ENCODE measurements at regions not wholly inside any gene's neighbourhood (a gene's known extent, or its start where the extent isn't known, plus 50 kb on each side); places are given as distances from the start of the nearest gene placed in this dataset.
"Not testable (repeated sequence)": the region's sequence is repeated elsewhere in the genome, so short reads cannot be mapped to it uniquely, and the experiment has no call there.

- Histone ChIP-seq H3K27me3 (ENCODE audit: insufficient read depth, low read length, poor library complexity, severe bottlenecking) (no peaks in the 10 kb centered on the region), H3K27ac (ENCODE audit: low read depth, low read length) (no peak overlapping the region), H3K36me3 (ENCODE audit: insufficient read depth, low read length) (no peaks in the 10 kb centered on the region), H3K9me3 (ENCODE audit: low read length) (no peaks in the 10 kb centered on the region), H3K4me3 (ENCODE audit: low read length) (no peak overlapping the region), H3K4me1 (ENCODE audit: insufficient read depth, low read length) (no peaks in the 10 kb centered on the region)
- Mint-ChIP-seq H3K9me3 (peaks cover 0 to 2% (median 0%) of the 10 kb centered on the region in 5 donors), H3K27ac (no peak overlapping the region), H3K27me3 (peaks cover 0 to 1% of the 10 kb centered on the region in 2 donors), H3K36me3 (no peaks in the 10 kb centered on the region), H3K4me3 (no peak overlapping the region), H3K4me1 (no peaks in the 10 kb centered on the region)
- ChIA-PET CTCF (no interaction called here), POLR2A (no interaction called here)
- DNase-seq, result no peak
Measured at GRCh38 chr5:102089883-102090282, 206.2 kb downstream of the SLCO4C1 start.

GRCh38 chr5:102087906-102088305 lies 208.2 kb downstream of the SLCO4C1 start:
- H3K27me3 ChIP-seq (ENCODE audit: insufficient read depth, low read length, poor library complexity, severe bottlenecking), result no peaks in the 10 kb centered on the region
- ChIA-PET POLR2A (no interaction called here), CTCF (no interaction called here)
- Mint-ChIP-seq H3K4me1 (no peaks in the 10 kb centered on the region), H3K27me3 (peaks cover 0 to 1% of the 10 kb centered on the region in 2 donors), H3K27ac (no peak overlapping the region), H3K9me3 (peaks cover 0 to 4% (median 2%) of the 10 kb centered on the region in 5 donors), H3K36me3 (no peaks in the 10 kb centered on the region), H3K4me3 (no peak overlapping the region)
- no peaks in the 10 kb centered on the region for H3K4me1 ChIP-seq (ENCODE audit: insufficient read depth, low read length)
- no peak overlapping the region for H3K27ac ChIP-seq (ENCODE audit: low read depth, low read length)
- DNase-seq, result no peak
- H3K9me3 ChIP-seq (ENCODE audit: low read length), result no peaks in the 10 kb centered on the region
- no peaks in the 10 kb centered on the region for H3K36me3 ChIP-seq (ENCODE audit: insufficient read depth, low read length)
- no peak overlapping the region for H3K4me3 ChIP-seq (ENCODE audit: low read length)

- Histone ChIP-seq H3K27ac (ENCODE audit: low read depth, low read length) (no peak overlapping the region), H3K4me1 (ENCODE audit: insufficient read depth, low read length) (no peaks in the 10 kb centered on the region), H3K27me3 (ENCODE audit: insufficient read depth, low read length, poor library complexity, severe bottlenecking) (no peaks in the 10 kb centered on the region), H3K9me3 (ENCODE audit: low read length) (no peaks in the 10 kb centered on the region), H3K36me3 (ENCODE audit: insufficient read depth, low read length) (no peaks in the 10 kb centered on the region), H3K4me3 (ENCODE audit: low read length) (no peak overlapping the region)
- ChIA-PET POLR2A (no interaction called here), CTCF (no interaction called here)
- no peak overlapping the region for H3K27ac Mint-ChIP-seq
- peaks cover 0 to 14% (median 6%) of the 10 kb centered on the region in 5 donors for H3K9me3 Mint-ChIP-seq
- peaks cover 0 to 1% of the 10 kb centered on the region in 2 donors for H3K27me3 Mint-ChIP-seq
- H3K4me3 Mint-ChIP-seq, result no peak overlapping the region
- no peaks in the 10 kb centered on the region for H3K4me1 Mint-ChIP-seq
- H3K36me3 Mint-ChIP-seq, result peaks cover 0 to 2% (median 0%) of the 10 kb centered on the region in 3 donors
- no peak for DNase-seq
Measured at GRCh38 chr5:102080288-102080687, 215.8 kb downstream of the SLCO4C1 start.

GRCh38 chr5:102077920-102078319 lies 218.2 kb downstream of the SLCO4C1 start:
- no peak overlapping the region for H3K4me3 Mint-ChIP-seq

GRCh38 chr5:102069974-102070373 lies 226.1 kb downstream of the SLCO4C1 start:
- no peak overlapping the region for H3K27ac ChIP-seq (ENCODE audit: low read depth, low read length)
- H3K27ac Mint-ChIP-seq, result no peak overlapping the region
- no peak for DNase-seq
- no peaks in the 10 kb centered on the region for H3K4me1 ChIP-seq (ENCODE audit: insufficient read depth, low read length)
- no peaks in the 10 kb centered on the region for H3K36me3 Mint-ChIP-seq
- peaks cover 0 to 10% (median 0%) of the 10 kb centered on the region in 5 donors for H3K9me3 Mint-ChIP-seq
- no peaks in the 10 kb centered on the region for H3K27me3 ChIP-seq (ENCODE audit: insufficient read depth, low read length, poor library complexity, severe bottlenecking)
- no peak overlapping the region for H3K4me3 ChIP-seq (ENCODE audit: low read length)
- ChIA-PET CTCF (no interaction called here), POLR2A (no interaction called here)
- no peaks in the 10 kb centered on the region for H3K9me3 ChIP-seq (ENCODE audit: low read length)
- peaks cover 0 to 1% of the 10 kb centered on the region in 2 donors for H3K27me3 Mint-ChIP-seq
- no peaks in the 10 kb centered on the region for H3K36me3 ChIP-seq (ENCODE audit: insufficient read depth, low read length)
- no peak overlapping the region for H3K4me3 Mint-ChIP-seq
- H3K4me1 Mint-ChIP-seq, result no peaks in the 10 kb centered on the region

More at GRCh38 chr5:102077920-102078319, 218.2 kb downstream of the SLCO4C1 start:
- Histone ChIP-seq H3K36me3 (ENCODE audit: insufficient read depth, low read length) (no peaks in the 10 kb centered on the region), H3K4me1 (ENCODE audit: insufficient read depth, low read length) (no peaks in the 10 kb centered on the region), H3K4me3 (ENCODE audit: low read length) (no peak overlapping the region), H3K27ac (ENCODE audit: low read depth, low read length) (no peak overlapping the region), H3K9me3 (ENCODE audit: low read length) (no peaks in the 10 kb centered on the region), H3K27me3 (ENCODE audit: insufficient read depth, low read length, poor library complexity, severe bottlenecking) (no peaks in the 10 kb centered on the region)
- POLR2A ChIA-PET, result no interaction called here
- DNase-seq, result no peak
- CTCF ChIA-PET, result no interaction called here
- Mint-ChIP-seq H3K36me3 (peaks cover 0 to 2% (median 0%) of the 10 kb centered on the region in 3 donors), H3K9me3 (peaks cover 0 to 12% (median 6%) of the 10 kb centered on the region in 5 donors), H3K27me3 (peaks cover 0 to 1% of the 10 kb centered on the region in 2 donors), H3K27ac (no peak overlapping the region), H3K4me1 (no peaks in the 10 kb centered on the region)

- no peak overlapping the region for H3K27ac ChIP-seq (ENCODE audit: low read depth, low read length)
- DNase-seq, result no peak
- no peaks in the 10 kb centered on the region for H3K27me3 ChIP-seq (ENCODE audit: insufficient read depth, low read length, poor library complexity, severe bottlenecking)
- POLR2A ChIA-PET, result no interaction called here
- H3K27me3 Mint-ChIP-seq, result peaks cover 0 to 1% of the 10 kb centered on the region in 2 donors
- no peak overlapping the region for H3K4me3 Mint-ChIP-seq
- CTCF ChIA-PET, result no interaction called here
- H3K4me1 ChIP-seq (ENCODE audit: insufficient read depth, low read length), result no peaks in the 10 kb centered on the region
- no peak overlapping the region for H3K4me3 ChIP-seq (ENCODE audit: low read length)
- H3K36me3 Mint-ChIP-seq, result no peaks in the 10 kb centered on the region
- H3K9me3 Mint-ChIP-seq, result peaks cover 0 to 6% (median 0%) of the 10 kb centered on the region in 5 donors
- no peak overlapping the region for H3K27ac Mint-ChIP-seq
- no peaks in the 10 kb centered on the region for H3K4me1 Mint-ChIP-seq
- H3K36me3 ChIP-seq (ENCODE audit: insufficient read depth, low read length), result no peaks in the 10 kb centered on the region
- no peaks in the 10 kb centered on the region for H3K9me3 ChIP-seq (ENCODE audit: low read length)
Measured at GRCh38 chr5:102068870-102069269, 227.2 kb downstream of the SLCO4C1 start.

GRCh38 chr5:102049517-102049916 lies 246.6 kb downstream of the SLCO4C1 start:
- Mint-ChIP-seq H3K27ac (no peak overlapping the region), H3K27me3 (no peaks in the 10 kb centered on the region), H3K4me1 (no peaks in the 10 kb centered on the region), H3K36me3 (no peaks in the 10 kb centered on the region), H3K4me3 (no peak overlapping the region), H3K9me3 (peaks cover 2 to 8% (median 3%) of the 10 kb centered on the region in 5 donors)
- DNase-seq, result no peak
- Histone ChIP-seq H3K36me3 (ENCODE audit: insufficient read depth, low read length) (no peaks in the 10 kb centered on the region), H3K27me3 (ENCODE audit: insufficient read depth, low read length, poor library complexity, severe bottlenecking) (no peaks in the 10 kb centered on the region), H3K9me3 (ENCODE audit: low read length) (no peaks in the 10 kb centered on the region), H3K4me1 (ENCODE audit: insufficient read depth, low read length) (no peaks in the 10 kb centered on the region), H3K4me3 (ENCODE audit: low read length) (no peak overlapping the region), H3K27ac (ENCODE audit: low read depth, low read length) (no peak overlapping the region)
- ChIA-PET POLR2A (no interaction called here), CTCF (no interaction called here)

GRCh38 chr5:102048940-102049339 lies 247.1 kb downstream of the SLCO4C1 start:
- no peaks in the 10 kb centered on the region for H3K27me3 Mint-ChIP-seq
- Histone ChIP-seq H3K4me3 (ENCODE audit: low read length) (no peak overlapping the region), H3K27ac (ENCODE audit: low read depth, low read length) (no peak overlapping the region), H3K4me1 (ENCODE audit: insufficient read depth, low read length) (no peaks in the 10 kb centered on the region), H3K36me3 (ENCODE audit: insufficient read depth, low read length) (no peaks in the 10 kb centered on the region), H3K27me3 (ENCODE audit: insufficient read depth, low read length, poor library complexity, severe bottlenecking) (no peaks in the 10 kb centered on the region), H3K9me3 (ENCODE audit: low read length) (no peaks in the 10 kb centered on the region)
- H3K4me1 Mint-ChIP-seq, result no peaks in the 10 kb centered on the region
- POLR2A ChIA-PET, result no interaction called here
- H3K27ac Mint-ChIP-seq, result no peak overlapping the region
- no peaks in the 10 kb centered on the region for H3K36me3 Mint-ChIP-seq
- H3K4me3 Mint-ChIP-seq, result no peak overlapping the region
- CTCF ChIA-PET, result no interaction called here
- DNase-seq, result no peak
- H3K9me3 Mint-ChIP-seq, result peaks cover 2 to 8% (median 3%) of the 10 kb centered on the region in 5 donors

- H3K4me3 Mint-ChIP-seq; H3K27ac Mint-ChIP-seq; H3K4me1 ChIP-seq (ENCODE audit: insufficient read depth, low read length); CTCF ChIA-PET; H3K9me3 Mint-ChIP-seq; H3K36me3 Mint-ChIP-seq; DNase-seq; H3K4me1 Mint-ChIP-seq; H3K27me3 Mint-ChIP-seq; H3K9me3 ChIP-seq (ENCODE audit: low read length); H3K27ac ChIP-seq (ENCODE audit: low read depth, low read length); H3K36me3 ChIP-seq (ENCODE audit: insufficient read depth, low read length); POLR2A ChIA-PET; H3K4me3 ChIP-seq (ENCODE audit: low read length); H3K27me3 ChIP-seq (ENCODE audit: insufficient read depth, low read length, poor library complexity, severe bottlenecking): not testable (repeated sequence)
Measured at GRCh38 chr5:102047073-102047472, 249.0 kb downstream of the SLCO4C1 start.

All from CD8-positive, alpha-beta memory T cell (primary cell).